IPS DF 4.7 (cell line): ENCODE measurements at regions not wholly inside any gene's neighbourhood (a gene's known extent, or its start where the extent isn't known, plus 50 kb on each side); places are given as distances from the start of the nearest gene placed in this dataset.

ENCODE experiments used
- DNase-seq: peaks from one replicate; pipeline ENCODE4 v3.0.0-alpha.2; 2013; ENCODE audit warnings: low spot score; ENCODE audit errors: extremely low read depth

- no peak for DNase-seq
Observed at GRCh38 chr5:155193483-155194107, 180.0 kb downstream of the KIF4B start.

GRCh38 chr5:155200608-155201007 is 187.1 kb downstream of the KIF4B start:
- no peak for DNase-seq

- no peak for DNase-seq
Observed at GRCh38 chr5:155211764-155212163, 198.2 kb downstream of the KIF4B start.

GRCh38 chr5:155222393-155222792 is 208.8 kb downstream of the KIF4B start:
- no peak for DNase-seq

GRCh38 chr5:155229135-155229534 is 215.6 kb downstream of the KIF4B start:
- no peak for DNase-seq

GRCh38 chr5:155239803-155240202 is 226.2 kb downstream of the KIF4B start:
- DNase-seq: no peak

GRCh38 chr5:155250596-155250995 is 237.0 kb downstream of the KIF4B start:
- DNase-seq: no peak

- no peak for DNase-seq
Observed at GRCh38 chr5:155252025-155252424, 238.5 kb downstream of the KIF4B start.

- no peak for DNase-seq
Observed at GRCh38 chr5:155252717-155253116, 239.2 kb downstream of the KIF4B start.

GRCh38 chr5:155254399-155254798 is 240.8 kb downstream of the KIF4B start:
- DNase-seq: no peak

GRCh38 chr5:155258161-155258560 is 244.6 kb downstream of the KIF4B start:
- DNase-seq: no peak

- DNase-seq: no peak
Observed at GRCh38 chr5:155259648-155260047, 246.1 kb downstream of the KIF4B start.

GRCh38 chr5:155260798-155261197 is 247.2 kb downstream of the KIF4B start:
- no peak for DNase-seq

GRCh38 chr5:155263381-155263780 is 249.8 kb downstream of the KIF4B start:
- DNase-seq: no peak

GRCh38 chr5:155264809-155265208 is 251.3 kb downstream of the KIF4B start:
- DNase-seq: no peak

GRCh38 chr5:155268770-155269425 is 255.3 kb downstream of the KIF4B start:
- no peak for DNase-seq

GRCh38 chr5:155270725-155271124 is 257.2 kb downstream of the KIF4B start:
- DNase-seq: no peak

- no peak for DNase-seq
Observed at GRCh38 chr5:155274484-155274883, 260.9 kb downstream of the KIF4B start.

GRCh38 chr5:155275222-155275621 is 261.7 kb downstream of the KIF4B start:
- no peak for DNase-seq

- DNase-seq: no peak
Observed at GRCh38 chr5:155276231-155276630, 262.7 kb downstream of the KIF4B start.

- no peak for DNase-seq
Observed at GRCh38 chr5:155278532-155278931, 265.0 kb downstream of the KIF4B start.

GRCh38 chr5:155282503-155283107 is 269.1 kb downstream of the KIF4B start:
- DNase-seq: no peak

GRCh38 chr5:155285706-155286105 is 272.2 kb downstream of the KIF4B start:
- DNase-seq: no peak
